NCI-H2227 (cell line): ENCODE measurements at regions not wholly inside any gene's neighbourhood (a gene's known extent, or its start where the extent isn't known, plus 50 kb on each side); places are given as distances from the start of the nearest gene placed in this dataset.

ENCODE experiments used
- DNase-seq: peaks from one replicate; lab custom pipeline; 2025; ENCODE audit not compliant: unreplicated experiment; lab: John Stamatoyannopoulos, UW

DNA sequence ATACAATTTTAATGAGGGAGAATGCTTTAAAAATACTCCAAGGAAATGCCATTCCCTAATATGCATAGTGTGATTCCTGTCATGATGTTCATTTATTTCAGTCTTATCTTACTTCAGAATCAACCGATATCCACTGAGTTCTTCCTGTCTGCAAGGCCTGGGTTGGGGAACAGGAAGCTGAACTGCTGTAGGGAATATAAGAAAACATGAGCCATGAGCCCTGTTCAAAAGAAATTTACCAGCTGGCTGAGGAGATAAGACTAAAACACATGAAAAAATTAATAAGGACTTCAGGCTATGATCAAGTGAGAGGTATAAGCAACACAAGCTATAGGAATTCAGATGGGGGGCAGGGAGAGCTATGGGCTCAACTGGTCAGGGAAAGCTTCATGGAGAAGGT is 184.7 kb downstream of the PLPP4 start:
- DNase-seq: no peak

DNA sequence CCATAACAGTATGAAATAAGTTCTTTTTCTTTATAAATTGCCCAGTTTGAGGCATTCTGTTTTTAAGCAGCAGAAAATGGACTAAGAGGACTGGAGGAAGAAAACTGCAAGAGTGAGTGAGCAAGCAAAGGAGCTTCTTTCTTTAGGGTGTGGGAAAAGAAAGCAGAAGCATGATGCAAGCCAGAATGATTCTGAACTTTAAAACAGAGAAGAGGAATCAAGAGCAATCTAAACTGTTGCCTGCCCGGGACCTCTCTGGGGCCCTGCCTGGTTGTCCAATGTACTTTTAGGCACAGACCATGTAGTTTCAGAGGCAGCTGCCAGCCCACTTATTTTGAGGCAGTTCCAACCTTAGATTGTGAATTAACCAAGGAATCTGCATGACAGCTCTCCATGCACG is 186.3 kb downstream of the PLPP4 start:
- DNase-seq: no peak

DNA sequence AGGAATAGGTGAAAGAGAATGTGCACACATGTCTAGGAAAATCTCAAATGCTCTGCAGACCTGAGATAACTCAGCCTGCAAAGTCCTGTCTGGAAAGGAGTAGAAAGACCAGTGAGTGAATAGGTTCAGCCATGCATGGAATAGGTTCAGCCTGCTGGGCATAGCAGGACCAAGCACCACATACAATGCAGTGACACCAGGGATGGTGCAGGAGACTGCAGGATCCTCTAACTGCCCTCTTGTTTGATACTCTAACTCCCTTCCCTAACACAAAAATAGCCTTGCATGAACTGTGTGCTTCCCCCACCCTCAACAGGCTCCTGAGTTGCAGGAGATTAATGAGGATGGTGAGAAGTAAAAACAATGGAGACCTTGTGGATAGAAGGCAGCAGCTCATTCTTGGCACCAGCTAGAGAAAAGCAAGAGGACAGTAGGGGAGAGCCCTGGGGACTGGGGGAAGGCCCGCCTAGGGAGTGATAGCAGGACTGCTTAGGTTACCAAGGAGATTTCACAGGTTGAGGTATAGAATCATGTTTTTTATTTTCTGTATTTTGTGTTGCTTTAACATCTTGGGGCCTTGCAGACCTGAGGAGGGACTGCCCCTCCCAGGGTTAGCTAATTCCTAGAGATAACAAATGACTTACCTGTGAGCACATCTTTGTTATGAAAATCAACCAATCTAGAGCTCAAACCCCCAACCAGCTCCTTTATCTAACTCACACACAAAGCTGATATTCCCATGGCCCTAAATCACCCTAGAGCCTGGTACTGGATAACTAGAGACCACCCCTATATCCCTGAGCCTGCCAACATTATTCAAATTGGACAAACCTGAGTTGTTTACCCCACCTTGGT is 187.8 kb downstream of the PLPP4 start:
- DNase-seq: no peak

DNA sequence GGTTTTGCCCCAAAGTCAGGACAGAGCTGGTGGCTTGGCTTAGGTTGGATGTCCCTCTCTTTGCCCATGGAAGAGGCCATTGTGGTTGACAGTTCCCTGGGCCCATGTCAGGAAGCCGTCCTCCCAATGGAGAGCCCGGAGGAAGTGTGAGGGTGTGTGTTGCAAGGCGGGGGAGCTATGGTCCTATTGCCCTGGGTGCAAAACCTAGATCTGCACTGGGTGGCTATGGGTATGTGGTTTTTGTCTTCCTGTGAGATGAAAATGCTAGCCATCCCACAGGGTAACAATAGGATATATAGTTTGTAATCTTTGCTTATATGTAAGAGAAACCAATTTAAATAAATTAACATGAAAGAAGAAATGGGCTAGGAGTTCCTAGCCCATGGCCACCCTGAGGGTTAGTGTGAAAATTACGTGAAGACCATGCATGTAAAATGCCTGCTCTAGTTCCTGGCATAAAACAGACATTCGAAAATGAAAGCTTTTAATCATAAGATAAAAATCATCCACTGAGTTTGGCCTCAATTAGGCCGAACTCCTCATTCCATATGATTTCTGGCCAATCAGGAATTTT is 189.2 kb downstream of the PLPP4 start:
- no peak for DNase-seq

DNA sequence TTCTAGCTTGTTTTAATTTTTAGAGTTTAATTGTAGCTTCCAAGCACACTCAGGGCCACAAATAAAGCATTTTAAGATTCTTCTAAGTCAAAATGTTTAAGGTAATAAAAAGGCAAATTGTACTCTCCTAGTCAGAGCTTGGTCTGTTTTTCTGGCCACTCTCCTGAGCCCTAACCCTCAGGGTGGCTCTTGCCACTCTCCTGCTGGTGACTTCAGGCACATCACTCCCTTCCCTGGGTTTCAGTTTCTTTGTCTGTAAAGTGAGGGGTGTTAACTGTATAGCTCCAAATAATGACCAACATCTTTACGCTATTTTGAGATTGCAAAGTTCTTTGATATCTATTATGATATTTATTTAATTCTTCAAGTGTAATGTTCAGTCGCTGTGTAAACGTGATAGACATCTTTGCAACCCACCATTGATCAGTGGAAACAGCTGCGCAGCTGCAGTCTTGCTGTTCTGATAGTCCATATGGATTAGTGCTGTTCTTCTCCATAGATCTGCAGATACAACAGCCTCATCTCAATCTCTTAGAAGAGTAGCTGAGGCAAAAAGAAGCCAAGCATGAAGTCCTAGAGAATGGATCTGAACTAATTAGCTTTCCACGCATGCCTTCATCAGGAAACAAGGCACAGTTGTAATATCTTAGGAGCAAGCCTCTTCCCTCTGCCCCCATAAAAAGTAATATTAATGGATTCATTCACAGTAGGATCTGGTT is 189.9 kb downstream of the PLPP4 start:
- no peak for DNase-seq

DNA sequence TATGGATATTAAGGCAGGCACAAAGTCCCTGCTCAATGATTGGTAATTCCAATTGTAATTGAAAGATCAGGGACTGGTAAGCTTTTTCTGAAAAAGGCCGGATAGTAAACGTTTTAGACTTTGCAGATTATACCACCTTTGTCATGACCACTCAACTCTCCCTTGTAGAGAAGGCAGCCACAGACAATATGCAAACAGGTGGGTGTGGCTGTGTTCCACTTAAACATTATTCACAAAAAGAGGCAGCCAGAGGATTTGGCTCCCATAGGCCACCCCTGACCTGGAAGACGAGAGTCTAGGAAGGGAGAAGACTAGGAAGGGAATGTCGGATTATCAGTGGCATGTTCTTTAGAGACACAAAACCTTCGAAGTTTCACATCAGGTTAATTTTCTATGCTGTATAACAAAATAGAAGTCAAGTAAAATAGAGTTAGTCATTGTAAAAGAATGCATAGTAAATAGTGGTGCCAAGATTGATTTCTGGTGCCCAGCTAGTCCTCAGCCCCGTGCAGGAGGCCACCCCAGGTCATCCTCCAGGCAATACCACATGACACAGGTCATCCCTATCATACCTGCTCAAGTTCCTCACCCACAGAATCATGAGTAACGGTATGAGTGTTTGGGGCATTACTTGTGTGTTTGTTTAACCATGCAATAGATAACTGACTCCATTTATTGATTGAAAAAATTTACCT is 193.8 kb downstream of the PLPP4 start:
- no peak for DNase-seq

DNA sequence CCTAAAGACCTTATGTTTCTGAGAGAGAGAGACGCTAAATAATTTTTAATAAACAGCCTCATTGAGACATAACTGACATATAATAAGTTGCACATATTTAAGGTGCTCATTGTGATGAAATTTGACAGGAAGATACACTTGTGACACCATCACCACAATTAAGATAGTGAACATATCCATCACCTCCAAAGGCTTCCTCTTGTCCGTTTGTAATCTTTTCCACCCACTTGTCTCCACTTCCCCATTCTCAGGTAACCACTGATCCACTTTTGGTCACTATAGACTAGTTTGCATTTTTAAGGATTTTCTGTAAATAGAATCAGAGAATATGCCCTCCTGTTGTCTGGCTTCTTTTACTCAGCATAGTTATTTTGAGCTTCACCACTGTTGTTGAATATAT is 195.1 kb upstream of the WDR11 start:
- no peak for DNase-seq

DNA sequence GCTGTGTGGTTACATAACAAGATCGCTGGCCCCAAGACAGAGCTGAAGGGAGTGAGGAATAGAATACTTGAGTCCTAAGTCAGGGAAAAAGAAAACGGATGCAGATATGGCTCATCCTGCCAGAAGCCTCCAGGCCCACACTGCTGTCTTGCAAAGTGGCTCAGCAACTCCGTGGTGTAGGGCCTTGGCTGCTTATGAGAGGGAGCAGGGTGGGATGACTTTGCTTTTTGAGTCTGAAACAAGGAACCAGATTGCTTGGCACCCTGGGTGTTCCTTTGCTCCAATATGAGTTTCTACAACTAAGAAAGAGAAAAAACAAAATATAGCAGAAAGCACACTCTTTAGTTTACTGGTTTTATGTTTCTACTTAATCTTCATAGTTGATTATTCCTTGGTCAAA is 193.8 kb upstream of the WDR11 start:
- no peak for DNase-seq

DNA sequence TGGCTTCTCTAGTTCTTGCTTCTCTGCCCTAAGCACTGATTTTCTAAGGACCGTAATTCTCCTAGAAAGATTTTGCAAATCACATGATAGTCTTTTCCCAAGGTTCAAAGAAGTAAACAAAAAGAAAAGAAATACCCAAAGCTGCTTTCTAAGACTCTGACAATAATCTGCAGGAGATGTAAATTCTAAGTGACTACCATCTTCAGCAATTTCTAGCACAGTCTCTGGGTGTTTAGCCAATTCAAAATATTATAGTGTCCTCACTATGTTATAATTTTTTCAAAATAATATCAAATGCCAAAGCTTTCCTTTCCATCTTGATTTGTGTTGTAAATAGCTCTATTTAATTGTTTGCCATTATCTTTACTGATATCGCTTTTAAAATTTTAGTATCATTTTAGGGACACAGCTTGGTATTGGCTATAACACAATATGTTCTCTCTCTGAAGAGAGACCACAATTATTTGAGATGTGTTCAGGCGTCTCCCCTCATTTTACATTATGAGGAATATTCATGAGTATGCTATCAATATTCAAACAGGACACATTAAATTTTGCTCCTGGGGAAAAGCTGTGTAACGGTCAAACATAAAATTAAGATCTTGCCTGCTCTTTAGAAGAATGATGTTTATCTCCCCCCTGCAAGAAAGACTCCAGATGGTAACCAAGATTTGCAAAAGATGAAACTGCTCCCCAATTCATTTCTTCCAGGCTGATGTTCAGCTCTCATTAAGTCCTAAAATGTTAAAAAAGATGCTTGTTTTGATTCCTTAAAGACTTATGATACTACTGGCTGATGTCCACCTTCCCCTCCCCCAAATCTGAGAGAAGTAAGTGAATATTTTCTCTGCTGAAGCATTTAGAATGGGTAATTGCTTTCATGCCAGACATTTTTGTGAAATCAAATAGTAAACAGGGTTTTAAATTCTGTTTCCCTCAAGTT is 191.9 kb upstream of the WDR11 start:
- DNase-seq: no peak

DNA sequence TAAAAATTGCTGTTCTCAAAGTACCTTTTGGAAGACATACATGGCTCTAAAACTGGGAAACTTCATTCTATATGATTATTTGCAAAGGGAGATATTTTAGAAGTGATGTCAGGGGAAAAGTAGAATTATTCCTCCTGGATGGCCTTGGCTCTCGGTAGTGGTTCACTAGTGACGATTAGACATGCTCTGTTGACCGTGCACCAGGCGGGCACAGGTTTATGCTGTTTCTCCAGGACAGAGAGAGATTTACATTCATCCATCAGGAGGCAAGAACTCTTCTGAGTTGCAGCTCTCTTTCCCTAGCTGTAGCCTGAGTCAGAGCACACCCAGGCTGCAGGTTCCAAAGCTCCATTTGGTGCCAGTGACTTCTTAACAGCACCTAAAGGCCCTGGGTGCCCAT is 184.9 kb upstream of the WDR11 start:
- DNase-seq: no peak

DNA sequence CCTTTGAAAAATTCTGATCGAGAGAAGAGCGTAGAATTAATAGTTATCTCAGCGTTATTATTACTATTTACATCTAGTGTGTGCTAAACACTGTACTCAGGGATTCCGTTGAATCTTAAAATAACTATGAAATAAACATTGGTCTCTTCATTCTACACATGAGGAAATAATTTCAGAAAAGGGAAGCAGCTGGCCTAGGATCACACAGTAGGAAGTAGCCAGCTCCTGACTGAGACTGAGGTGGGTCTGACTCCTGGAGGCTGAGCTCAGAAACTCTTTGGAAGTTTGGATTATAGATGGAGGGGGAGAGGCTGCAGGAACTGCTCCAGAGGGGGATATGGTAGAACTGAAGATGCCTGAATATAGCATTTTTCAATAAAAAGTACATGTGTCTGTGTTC is 183.9 kb upstream of the WDR11 start:
- no peak for DNase-seq

DNA sequence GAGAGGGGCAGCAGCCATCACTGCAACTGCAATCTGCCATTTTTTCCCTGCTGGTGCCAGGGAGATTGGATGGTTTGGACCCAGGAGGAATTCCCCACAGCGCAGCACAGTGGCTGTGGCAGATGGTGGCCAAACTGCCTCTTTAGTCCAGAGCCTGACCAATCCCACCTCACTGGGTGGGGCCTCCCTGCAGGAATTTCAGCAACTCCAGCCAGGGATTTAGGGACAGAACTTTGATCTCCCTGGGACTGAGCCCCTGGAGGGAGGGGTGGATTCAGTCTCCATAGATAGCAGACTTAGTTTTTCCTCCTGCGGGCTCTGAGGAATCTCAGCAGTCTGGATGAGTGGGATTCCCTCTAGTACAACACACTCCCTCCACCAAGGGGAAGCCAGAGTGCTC is 179.7 kb upstream of the WDR11 start:
- DNase-seq: no peak

DNA sequence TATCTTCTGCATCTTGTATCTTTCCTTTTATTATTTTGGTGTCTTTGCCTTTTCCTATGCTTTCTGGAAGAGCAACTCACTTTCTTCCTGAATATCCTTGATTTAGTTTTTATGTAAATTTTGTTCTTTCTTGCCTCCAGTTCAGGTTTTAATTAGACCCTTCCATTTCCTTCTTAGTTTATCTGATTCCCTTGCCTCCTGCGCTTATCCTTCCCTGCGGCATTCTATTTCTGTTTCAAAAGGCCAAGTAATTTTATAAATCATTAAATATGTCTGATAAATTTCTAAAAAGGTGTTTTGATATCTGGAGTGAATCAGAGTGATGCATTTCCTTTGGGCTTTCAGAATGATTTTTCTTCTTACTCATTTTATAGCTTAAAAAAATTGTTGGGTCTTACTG is 167.7 kb upstream of the WDR11 start:
- DNase-seq: no peak

DNA sequence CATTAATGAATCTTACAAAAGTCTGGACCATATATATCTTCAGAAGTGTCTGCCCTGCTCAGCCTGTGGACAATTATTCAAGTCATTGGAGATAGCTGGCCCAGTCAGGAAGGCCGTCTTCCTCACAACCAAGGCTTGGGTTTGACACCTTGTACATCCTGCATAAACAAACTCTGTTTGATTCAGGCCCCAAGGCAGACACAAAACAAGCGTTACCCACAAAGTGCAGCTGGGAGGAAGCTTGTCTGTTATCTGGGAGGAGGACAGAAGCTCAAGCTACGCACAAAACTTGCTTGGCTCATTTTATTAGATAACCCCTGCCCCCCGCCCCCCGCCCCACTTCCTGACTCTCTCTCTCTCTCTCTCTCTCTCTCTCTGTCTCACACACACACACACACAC is 166.9 kb upstream of the WDR11 start:
- DNase-seq: no peak

DNA sequence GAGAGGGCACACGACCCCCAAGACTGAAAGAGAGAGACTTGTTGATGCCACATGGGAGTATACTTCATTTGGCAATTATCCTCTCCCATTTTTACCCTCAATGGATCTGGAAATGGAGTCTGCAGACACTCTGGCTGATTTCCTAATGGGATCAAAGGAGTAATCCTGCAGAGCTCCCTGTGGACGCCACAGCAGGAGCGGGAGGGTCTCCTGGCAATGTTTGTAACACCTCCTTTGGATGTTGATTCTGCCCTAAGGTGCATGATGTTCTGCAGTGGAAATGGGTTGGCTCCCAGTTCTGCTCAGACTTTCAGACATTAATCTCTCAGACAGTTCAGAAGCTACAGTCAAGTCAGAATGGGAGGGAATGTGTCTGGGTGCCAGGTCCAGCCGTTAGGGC is 166.0 kb upstream of the WDR11 start:
- no peak for DNase-seq

DNA sequence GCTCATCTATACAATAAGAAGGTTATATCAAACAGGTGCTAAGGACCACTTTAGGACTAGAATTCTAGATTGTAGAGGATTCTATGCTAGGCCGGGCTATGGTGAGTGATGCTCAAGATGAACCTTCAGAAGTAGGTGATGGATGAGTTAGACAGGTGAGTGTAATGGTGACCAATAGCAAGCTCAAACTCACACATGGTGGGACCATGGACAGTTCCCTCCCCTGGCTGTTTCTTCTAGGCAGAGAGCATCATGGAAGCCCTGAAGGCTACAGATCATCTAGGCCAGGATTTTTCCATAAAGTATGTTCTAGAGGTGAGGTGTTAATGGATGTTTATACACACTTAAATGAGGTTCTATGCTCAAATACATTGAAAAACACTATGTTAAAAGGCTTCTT is 162.2 kb upstream of the WDR11 start:
- no peak for DNase-seq

DNA sequence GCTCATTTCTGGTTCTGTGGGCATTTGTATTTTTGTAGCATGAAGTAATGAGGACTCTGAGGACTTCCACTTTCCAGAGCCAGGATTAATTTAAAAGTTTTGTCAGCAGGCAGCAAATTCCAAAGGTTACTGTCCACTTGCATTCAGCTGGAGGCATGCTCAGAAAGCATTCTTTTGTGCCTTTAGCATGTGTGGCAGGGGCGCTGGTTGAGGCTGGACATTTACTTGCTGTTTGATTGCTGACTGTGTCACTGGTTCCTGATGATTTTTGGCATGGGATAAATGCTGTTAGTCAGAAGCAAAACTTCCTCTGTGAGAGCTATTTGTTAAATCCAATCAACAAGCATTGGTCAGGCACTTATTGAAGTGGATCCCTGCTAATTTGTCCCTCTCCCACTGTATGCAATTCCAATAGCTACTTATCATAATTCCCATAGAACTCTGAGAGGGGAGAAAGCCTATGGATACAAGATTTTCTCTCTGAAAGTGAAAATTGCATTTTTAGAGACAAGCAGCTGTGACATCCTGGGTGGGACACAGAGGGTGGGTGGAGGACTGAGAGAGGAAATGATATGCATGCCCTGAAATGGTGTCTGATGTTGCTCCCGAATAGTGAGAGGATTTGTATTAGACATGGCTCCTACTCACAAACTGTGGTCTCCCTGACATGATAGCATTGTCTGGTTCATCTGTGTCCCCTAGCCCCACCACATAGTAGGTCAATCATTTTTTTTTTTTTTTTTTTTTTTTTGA is 161.2 kb upstream of the WDR11 start:
- DNase-seq: no peak

DNA sequence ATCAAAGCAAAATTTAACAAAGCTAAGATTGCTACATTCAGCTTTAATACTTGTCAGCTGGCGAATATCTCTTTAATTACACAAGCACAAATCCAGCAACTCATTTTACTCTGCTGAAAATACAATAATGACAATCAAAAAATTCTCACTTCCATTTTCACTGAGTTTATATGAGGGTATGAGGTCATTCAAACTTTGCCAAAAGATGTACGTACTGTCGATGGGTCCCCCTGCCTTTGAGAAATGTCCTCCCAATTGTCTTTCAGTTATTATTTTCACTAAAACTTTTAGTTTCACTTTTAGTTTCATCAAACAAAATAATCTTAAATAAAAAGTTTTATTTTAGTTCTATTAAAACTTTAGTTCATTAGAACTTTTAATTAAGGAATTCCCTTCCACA is 159.5 kb upstream of the WDR11 start:
- DNase-seq: no peak

DNA sequence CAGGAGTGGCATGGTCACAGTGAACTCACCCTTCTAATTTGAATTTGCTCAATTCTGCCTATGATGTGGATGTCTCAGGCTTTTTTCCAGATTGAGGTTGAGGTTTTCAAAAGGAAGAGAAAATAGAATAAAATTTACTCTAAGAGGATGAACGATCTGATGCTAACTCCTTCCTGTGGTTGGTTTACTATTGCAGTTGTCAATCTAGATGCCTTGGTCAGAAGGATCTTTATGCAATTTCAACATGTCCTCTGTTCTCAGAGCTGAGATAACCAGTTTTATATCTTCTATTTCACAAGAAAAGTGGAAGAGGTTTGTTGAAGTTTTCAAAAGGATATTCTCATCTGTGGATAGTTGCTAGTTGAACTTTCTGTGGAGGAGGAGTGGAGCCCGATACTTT is 150.7 kb upstream of the WDR11 start:
- DNase-seq: no peak

DNA sequence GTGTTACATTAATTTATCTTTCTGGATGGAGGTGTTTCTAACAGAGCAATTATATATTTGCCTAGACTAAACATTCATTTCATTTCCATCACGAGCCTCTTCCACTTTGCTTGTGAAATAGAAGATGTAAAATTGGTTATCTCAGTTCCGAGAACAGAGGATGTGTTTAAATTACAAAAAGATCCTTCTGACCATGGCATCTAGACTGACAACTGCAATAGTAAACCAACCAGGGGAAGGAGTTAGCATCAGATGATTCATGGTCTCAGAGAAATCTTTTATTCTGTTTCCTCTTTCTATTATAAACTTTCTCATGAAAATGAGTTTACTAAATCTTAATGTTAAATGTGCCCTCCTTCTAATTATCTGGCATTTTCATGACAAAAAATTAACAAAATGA is 149.8 kb upstream of the WDR11 start:
- DNase-seq: no peak
